AG09309 (cell line): ENCODE measurements at regions not wholly inside any gene's neighbourhood (a gene's known extent, or its start where the extent isn't known, plus 50 kb on each side); places are given as distances from the start of the nearest gene placed in this dataset.

Experiments
- DNase-seq: peaks from one replicate; pipeline ENCODE4 v3.0.0-alpha.2; 2010; ENCODE audit warnings: low read depth
- H3K4me3 ChIP-seq: 2 replicates; pipeline ENCODE4 v1.5.1; 2011; ENCODE audit warnings: mild to moderate bottlenecking, low read depth, low read length, moderate library complexity; ENCODE audit not compliant: control insufficient read depth
- TF ChIP-seq, protein P1 (sequence below): IDR thresholded peaks from 2 replicates; pipeline ENCODE4 v1.5.1; 2011; ENCODE audit warnings: mild to moderate bottlenecking, low read depth, low read length, inconsistent platforms; ENCODE audit not compliant: insufficient read depth, control insufficient read depth; ENCODE audit errors: missing control alignments

- no peak for DNase-seq
- TF ChIP-seq, protein P1, sequence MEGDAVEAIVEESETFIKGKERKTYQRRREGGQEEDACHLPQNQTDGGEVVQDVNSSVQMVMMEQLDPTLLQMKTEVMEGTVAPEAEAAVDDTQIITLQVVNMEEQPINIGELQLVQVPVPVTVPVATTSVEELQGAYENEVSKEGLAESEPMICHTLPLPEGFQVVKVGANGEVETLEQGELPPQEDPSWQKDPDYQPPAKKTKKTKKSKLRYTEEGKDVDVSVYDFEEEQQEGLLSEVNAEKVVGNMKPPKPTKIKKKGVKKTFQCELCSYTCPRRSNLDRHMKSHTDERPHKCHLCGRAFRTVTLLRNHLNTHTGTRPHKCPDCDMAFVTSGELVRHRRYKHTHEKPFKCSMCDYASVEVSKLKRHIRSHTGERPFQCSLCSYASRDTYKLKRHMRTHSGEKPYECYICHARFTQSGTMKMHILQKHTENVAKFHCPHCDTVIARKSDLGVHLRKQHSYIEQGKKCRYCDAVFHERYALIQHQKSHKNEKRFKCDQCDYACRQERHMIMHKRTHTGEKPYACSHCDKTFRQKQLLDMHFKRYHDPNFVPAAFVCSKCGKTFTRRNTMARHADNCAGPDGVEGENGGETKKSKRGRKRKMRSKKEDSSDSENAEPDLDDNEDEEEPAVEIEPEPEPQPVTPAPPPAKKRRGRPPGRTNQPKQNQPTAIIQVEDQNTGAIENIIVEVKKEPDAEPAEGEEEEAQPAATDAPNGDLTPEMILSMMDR = no peak
- no peak overlapping the region for H3K4me3 ChIP-seq
These were observed 930.1 kb upstream of the EEF2KMT start for GRCh38 chr16:6027733-6028132.

GRCh38 chr16:6023449-6023848, 925.9 kb upstream of the EEF2KMT start:
- TF ChIP-seq, protein P1 = no peak
- DNase-seq = no peak
- H3K4me3 ChIP-seq = no peak overlapping the region

- DNase-seq = no peak
- H3K4me3 ChIP-seq = no peak overlapping the region
- TF ChIP-seq, protein P1 = no peak
These were observed 923.8 kb upstream of the EEF2KMT start for GRCh38 chr16:6021276-6021943.

DNA sequence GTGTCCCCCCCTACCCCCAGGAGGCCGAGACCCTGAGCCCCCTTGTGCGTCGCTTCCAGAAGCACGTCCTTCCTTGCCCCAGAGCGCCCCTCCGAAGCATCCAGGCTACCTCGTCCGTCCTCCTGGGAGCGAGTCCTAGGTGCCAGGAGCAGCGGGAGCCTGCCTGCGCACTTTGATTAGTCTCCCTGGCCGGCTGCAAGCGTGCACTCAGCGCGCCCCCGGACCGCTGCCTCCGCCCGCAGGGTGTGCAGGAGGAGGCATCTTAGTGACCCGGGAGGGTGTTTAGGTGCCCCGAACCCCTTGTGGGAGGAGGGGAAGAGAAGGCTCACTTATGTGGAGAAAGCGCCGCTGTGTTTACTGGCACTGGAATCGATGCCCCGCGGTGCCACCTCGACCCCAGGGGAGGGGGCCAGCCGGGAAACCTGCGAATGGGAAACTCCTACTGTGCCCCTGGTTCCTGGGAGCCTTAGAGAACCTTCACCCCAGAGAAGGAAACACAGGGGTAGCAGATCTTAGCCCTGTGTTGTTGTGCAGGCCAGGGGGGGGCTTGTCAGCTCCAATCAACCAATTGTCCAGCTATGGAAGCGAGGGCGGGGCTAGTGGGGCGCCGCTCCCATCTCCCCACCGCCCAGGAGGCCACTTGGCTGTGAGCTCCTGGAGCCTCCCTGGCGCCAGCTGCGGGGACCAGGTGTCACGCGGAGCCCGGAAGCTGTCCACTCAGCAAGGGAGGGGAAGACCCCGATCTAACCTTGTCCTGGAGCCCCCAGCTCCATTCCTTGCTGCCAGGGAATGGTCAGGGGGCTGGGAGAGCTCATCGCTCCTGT, 922.8 kb upstream of the EEF2KMT start:
- TF ChIP-seq, protein P1 = no peak
- no peak for DNase-seq
- H3K4me3 ChIP-seq = no peak overlapping the region

DNA sequence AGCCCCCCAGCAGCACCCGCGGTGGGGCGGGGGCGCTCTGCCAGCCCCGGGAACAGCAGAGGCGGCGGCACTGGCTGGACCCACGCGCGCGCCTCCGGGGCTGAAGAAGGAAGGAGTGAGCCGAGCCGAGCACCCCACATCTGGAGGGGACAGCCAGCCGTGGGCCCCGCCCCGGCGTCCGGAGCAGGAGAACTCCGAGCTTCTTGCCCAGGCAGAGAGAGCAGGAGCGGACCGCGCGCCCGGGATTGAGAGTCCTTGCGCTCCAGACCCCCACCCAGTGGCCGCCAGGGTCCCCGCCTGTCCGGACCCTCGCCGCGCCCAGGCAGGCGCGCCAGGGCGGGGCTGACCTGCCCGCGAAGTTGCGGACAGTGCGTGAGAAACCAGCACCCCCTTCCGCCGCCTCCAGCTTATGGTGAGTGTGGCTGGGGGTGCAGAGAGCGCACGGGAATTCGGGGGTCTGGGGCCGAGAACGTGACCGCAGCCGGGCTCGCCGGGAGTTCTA, 921.9 kb upstream of the EEF2KMT start:
- no peak overlapping the region for H3K4me3 ChIP-seq
- DNase-seq = no peak
- TF ChIP-seq, protein P1 = no peak

GRCh38 chr16:6018848-6019489, 921.4 kb upstream of the EEF2KMT start:
- no peak for DNase-seq
- no peak overlapping the region for H3K4me3 ChIP-seq

More at GRCh38 chr16:6018848-6019489, 921.4 kb upstream of the EEF2KMT start:
- TF ChIP-seq, protein P1 = no peak
